WTC11 (cell line): ENCODE measurements at regions not wholly inside any gene's neighbourhood (a gene's known extent, or its start where the extent isn't known, plus 50 kb on each side); places are given as distances from the start of the nearest gene placed in this dataset.

Experiments used
- ATAC-seq: fragments of 200-7000 bp; cut with Tn5 transposase; 2 replicates; pipeline ENCODE4 v1.10.0; 2021; ENCODE audit warnings: mild to moderate bottlenecking, moderate library complexity
- CTCF ChIA-PET: fragments of 300-600 bp; sonication (Branson Sonifier 250); formaldehyde crosslinking; loops from one replicate; lab custom pipeline; 2021; ENCODE audit warnings: antibody characterized with exemption; lab: Charles Lee
- POLR2A ChIA-PET: fragments of 350-600 bp; sonication (Branson Sonifier 250); formaldehyde crosslinking; loops from one replicate; lab custom pipeline; 2021; ENCODE audit warnings: antibody characterized with exemption; lab: Charles Lee
- DNase-seq: peaks from one replicate; pipeline ENCODE4 v3.0.0; 2021; ENCODE audit warnings: low spot score
- H3K27ac Mint-ChIP-seq: 2 replicates; pipeline ENCODE4 v1.8.0; 2021; ENCODE audit warnings: mixed read lengths
- H3K27me3 Mint-ChIP-seq: 2 replicates; pipeline ENCODE4 v1.8.0; 2021; ENCODE audit warnings: low read depth, mild to moderate bottlenecking, moderate library complexity, mixed read lengths
- H3K36me3 Mint-ChIP-seq: 2 replicates; pipeline ENCODE4 v1.8.0; 2021; ENCODE audit warnings: mixed read lengths
- H3K4me1 Mint-ChIP-seq: 2 replicates; pipeline ENCODE4 v1.8.0; 2022; ENCODE audit warnings: mixed read lengths
- H3K4me3 Mint-ChIP-seq: 2 replicates; pipeline ENCODE4 v1.8.0; 2021; ENCODE audit warnings: mild to moderate bottlenecking, moderate library complexity, mixed read lengths
- H3K9me3 Mint-ChIP-seq: 2 replicates; pipeline ENCODE4 v1.8.0; 2021; ENCODE audit warnings: mixed read lengths
- CREM ChIP-seq: sonication (generic); formaldehyde crosslinking; IDR thresholded peaks from 2 replicates; pipeline ENCODE4 v1.8.1; 2022; ENCODE audit warnings: mild to moderate bottlenecking, missing genetic modification reagents, moderate library complexity
- ELF4 ChIP-seq: sonication (generic); formaldehyde crosslinking; IDR thresholded peaks from 2 replicates; pipeline ENCODE4 v1.8.1; 2022; ENCODE audit warnings: low read depth, mild to moderate bottlenecking, moderate library complexity, missing genetic modification reagents
- EMX1 ChIP-seq: fragments of 250-450 bp; sonication (Bioruptor Pico); IDR thresholded peaks from 2 replicates; pipeline ENCODE4 v1.8.0; 2021; ENCODE audit warnings: mild to moderate bottlenecking
- FOXK1 ChIP-seq: sonication (generic); formaldehyde crosslinking; IDR thresholded peaks from 2 replicates; pipeline ENCODE4 v1.8.0; 2022; ENCODE audit warnings: mild to moderate bottlenecking, moderate library complexity, missing genetic modification reagents
- FOXP1 ChIP-seq: sonication (generic); formaldehyde crosslinking; IDR thresholded peaks from 2 replicates; pipeline ENCODE4 v1.8.0; 2022; ENCODE audit warnings: missing genetic modification reagents, mild to moderate bottlenecking, moderate library complexity, borderline replicate concordance
- GABPB1 ChIP-seq: sonication (generic); formaldehyde crosslinking; IDR thresholded peaks from 2 replicates; pipeline ENCODE4 v1.8.1; 2023; ENCODE audit warnings: mild to moderate bottlenecking, missing genetic modification reagents
- GTF2I ChIP-seq: fragments of 250-450 bp; sonication (Bioruptor Pico); conservative IDR thresholded peaks from 2 replicates; pipeline ENCODE4 v1.4.0; 2021; ENCODE audit warnings: mild to moderate bottlenecking
- IRF2 ChIP-seq: sonication (generic); formaldehyde crosslinking; IDR thresholded peaks from 2 replicates; pipeline ENCODE4 v1.8.0; 2022; ENCODE audit warnings: low read depth, missing genetic modification reagents, borderline replicate concordance
- JUN ChIP-seq: sonication (generic); formaldehyde crosslinking; IDR thresholded peaks from 2 replicates; pipeline ENCODE4 v1.8.0; 2023; ENCODE audit warnings: mild to moderate bottlenecking, missing genetic modification reagents
- NFYB ChIP-seq: sonication (generic); formaldehyde crosslinking; conservative IDR thresholded peaks from 2 replicates; pipeline ENCODE4 v1.8.0; 2022; ENCODE audit warnings: low read depth, missing genetic modification reagents
- NR1H2 ChIP-seq: sonication (generic); formaldehyde crosslinking; IDR thresholded peaks from 2 replicates; pipeline ENCODE4 v1.9.0; 2021; ENCODE audit warnings: mild to moderate bottlenecking, moderate library complexity, missing genetic modification reagents
- RORB ChIP-seq: fragments of 250-450 bp; sonication (Bioruptor Pico); IDR thresholded peaks from 2 replicates; pipeline ENCODE4 v1.9.0; 2021; ENCODE audit warnings: mild to moderate bottlenecking
- TCF7 ChIP-seq: sonication (generic); formaldehyde crosslinking; IDR thresholded peaks from 2 replicates; pipeline ENCODE4 v1.8.0; 2022; ENCODE audit warnings: mild to moderate bottlenecking, low read depth, missing genetic modification reagents, moderate library complexity
- TEAD1 ChIP-seq: sonication (generic); formaldehyde crosslinking; IDR thresholded peaks from 2 replicates; pipeline ENCODE4 v1.8.0; 2022; ENCODE audit warnings: mild to moderate bottlenecking, missing genetic modification reagents
- TP53 ChIP-seq: sonication (generic); formaldehyde crosslinking; IDR thresholded peaks from 2 replicates; pipeline ENCODE4 v1.8.1; 2023; ENCODE audit warnings: mild to moderate bottlenecking, missing genetic modification reagents
- ZNF121 ChIP-seq: sonication (generic); formaldehyde crosslinking; IDR thresholded peaks from 2 replicates; pipeline ENCODE4 v1.8.0; 2023; ENCODE audit warnings: missing genetic modification reagents
- ZNF317 ChIP-seq: sonication (generic); formaldehyde crosslinking; IDR thresholded peaks from 2 replicates; pipeline ENCODE4 v1.8.1; 2023; ENCODE audit warnings: low read depth, mild to moderate bottlenecking, moderate library complexity, missing genetic modification reagents, borderline replicate concordance
- TF ChIP-seq, protein P1 (sequence below): sonication (generic); formaldehyde crosslinking; IDR thresholded peaks from 2 replicates; pipeline ENCODE4 v1.8.1; 2022; ENCODE audit warnings: mild to moderate bottlenecking, missing genetic modification reagents, moderate library complexity, borderline replicate concordance
- TF ChIP-seq, protein P2 (sequence below): sonication (generic); formaldehyde crosslinking; IDR thresholded peaks from 2 replicates; pipeline ENCODE4 v1.8.1; 2022; ENCODE audit warnings: low read depth, mild to moderate bottlenecking, moderate library complexity, missing genetic modification reagents, borderline replicate concordance
- TF ChIP-seq, protein P3 (sequence below): fragments of 250-450 bp; sonication (Bioruptor Pico); IDR thresholded peaks from 2 replicates; pipeline ENCODE4 v2.1.2; 2022; ENCODE audit warnings: mild to moderate bottlenecking, moderate library complexity
- TF ChIP-seq, protein P4 (sequence below): sonication (generic); formaldehyde crosslinking; IDR thresholded peaks from 2 replicates; pipeline ENCODE4 v1.8.1; 2023; ENCODE audit warnings: mild to moderate bottlenecking, missing genetic modification reagents
- TF ChIP-seq, protein P5 (sequence below): fragments of 200-600 bp; IDR thresholded peaks from 2 replicates; pipeline ENCODE4 v1.8.0; 2022; ENCODE audit warnings: antibody characterized with exemption
- TF ChIP-seq, protein P6 (sequence below): sonication (generic); formaldehyde crosslinking; conservative IDR thresholded peaks from 2 replicates; pipeline ENCODE4 v1.8.1; 2023; ENCODE audit warnings: mild to moderate bottlenecking, low read depth, missing genetic modification reagents, moderate library complexity
- TF ChIP-seq, protein P7 (sequence below): sonication (generic); formaldehyde crosslinking; IDR thresholded peaks from 2 replicates; pipeline ENCODE4 v1.8.0; 2022; ENCODE audit warnings: mild to moderate bottlenecking, missing genetic modification reagents
- TF ChIP-seq, protein P8 (sequence below): sonication (generic); formaldehyde crosslinking; conservative IDR thresholded peaks from 2 replicates; pipeline ENCODE4 v1.8.1; 2022; ENCODE audit warnings: mild to moderate bottlenecking, missing genetic modification reagents

DNA sequence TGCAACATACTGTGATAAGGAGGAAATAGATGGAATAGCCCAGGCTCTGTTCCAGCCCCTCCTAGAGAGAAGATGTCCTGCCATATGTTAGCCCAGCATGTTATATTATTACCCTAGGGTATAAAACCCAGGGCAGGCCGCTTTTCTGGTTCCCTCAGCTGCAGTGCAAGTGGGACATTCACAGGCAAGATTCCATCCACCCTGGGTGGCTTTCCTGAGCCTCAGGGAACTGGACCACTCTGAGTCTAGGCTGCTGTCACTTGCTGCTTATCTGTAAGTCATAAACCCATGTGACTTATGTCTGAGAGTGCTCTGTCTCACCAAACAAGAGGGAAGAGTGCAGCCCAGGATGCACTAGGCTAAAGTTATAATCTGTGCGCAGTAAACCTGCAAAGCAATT is 413.2 kb downstream of the MZT1 start:
- DNase-seq, result no peak
- H3K9me3 Mint-ChIP-seq, result no peaks in the 10 kb centered on the region
- H3K4me1 Mint-ChIP-seq, result peaks cover 16% of the 10 kb centered on the region
- ChIA-PET CTCF (no interaction called here), POLR2A (no interaction called here)
- H3K27me3 Mint-ChIP-seq, result no peaks in the 10 kb centered on the region; the same call in 1 of the 2 replicates
- H3K36me3 Mint-ChIP-seq, result no peaks in the 10 kb centered on the region
- H3K27ac Mint-ChIP-seq, result no peak overlapping the region
- ATAC-seq, result no peak
- H3K4me3 Mint-ChIP-seq, result no peak overlapping the region
- TF ChIP-seq ELF4 (CRISPR knock-in tag), result no peak
- TF ChIP-seq NFYB (CRISPR knock-in tag), result no peak
- no peak for TF ChIP-seq ZNF121 (CRISPR knock-in tag)
- TF ChIP-seq, protein P1, sequence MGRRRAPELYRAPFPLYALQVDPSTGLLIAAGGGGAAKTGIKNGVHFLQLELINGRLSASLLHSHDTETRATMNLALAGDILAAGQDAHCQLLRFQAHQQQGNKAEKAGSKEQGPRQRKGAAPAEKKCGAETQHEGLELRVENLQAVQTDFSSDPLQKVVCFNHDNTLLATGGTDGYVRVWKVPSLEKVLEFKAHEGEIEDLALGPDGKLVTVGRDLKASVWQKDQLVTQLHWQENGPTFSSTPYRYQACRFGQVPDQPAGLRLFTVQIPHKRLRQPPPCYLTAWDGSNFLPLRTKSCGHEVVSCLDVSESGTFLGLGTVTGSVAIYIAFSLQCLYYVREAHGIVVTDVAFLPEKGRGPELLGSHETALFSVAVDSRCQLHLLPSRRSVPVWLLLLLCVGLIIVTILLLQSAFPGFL (CRISPR knock-in tag), result no peak
- TF ChIP-seq GABPB1, result no peak
- TF ChIP-seq, protein P2, sequence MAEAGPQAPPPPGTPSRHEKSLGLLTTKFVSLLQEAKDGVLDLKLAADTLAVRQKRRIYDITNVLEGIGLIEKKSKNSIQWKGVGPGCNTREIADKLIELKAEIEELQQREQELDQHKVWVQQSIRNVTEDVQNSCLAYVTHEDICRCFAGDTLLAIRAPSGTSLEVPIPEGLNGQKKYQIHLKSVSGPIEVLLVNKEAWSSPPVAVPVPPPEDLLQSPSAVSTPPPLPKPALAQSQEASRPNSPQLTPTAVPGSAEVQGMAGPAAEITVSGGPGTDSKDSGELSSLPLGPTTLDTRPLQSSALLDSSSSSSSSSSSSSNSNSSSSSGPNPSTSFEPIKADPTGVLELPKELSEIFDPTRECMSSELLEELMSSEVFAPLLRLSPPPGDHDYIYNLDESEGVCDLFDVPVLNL (CRISPR knock-in tag), result no peak
- TF ChIP-seq, protein P3, sequence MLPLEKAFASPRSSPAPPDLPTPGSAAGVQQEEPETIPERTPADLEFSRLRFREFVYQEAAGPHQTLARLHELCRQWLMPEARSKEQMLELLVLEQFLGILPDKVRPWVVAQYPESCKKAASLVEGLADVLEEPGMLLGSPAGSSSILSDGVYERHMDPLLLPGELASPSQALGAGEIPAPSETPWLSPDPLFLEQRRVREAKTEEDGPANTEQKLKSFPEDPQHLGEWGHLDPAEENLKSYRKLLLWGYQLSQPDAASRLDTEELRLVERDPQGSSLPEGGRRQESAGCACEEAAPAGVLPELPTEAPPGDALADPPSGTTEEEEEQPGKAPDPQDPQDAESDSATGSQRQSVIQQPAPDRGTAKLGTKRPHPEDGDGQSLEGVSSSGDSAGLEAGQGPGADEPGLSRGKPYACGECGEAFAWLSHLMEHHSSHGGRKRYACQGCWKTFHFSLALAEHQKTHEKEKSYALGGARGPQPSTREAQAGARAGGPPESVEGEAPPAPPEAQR (CRISPR knock-in tag), result no peak
- no peak for TF ChIP-seq JUN (CRISPR knock-in tag)
- TF ChIP-seq, protein P4, sequence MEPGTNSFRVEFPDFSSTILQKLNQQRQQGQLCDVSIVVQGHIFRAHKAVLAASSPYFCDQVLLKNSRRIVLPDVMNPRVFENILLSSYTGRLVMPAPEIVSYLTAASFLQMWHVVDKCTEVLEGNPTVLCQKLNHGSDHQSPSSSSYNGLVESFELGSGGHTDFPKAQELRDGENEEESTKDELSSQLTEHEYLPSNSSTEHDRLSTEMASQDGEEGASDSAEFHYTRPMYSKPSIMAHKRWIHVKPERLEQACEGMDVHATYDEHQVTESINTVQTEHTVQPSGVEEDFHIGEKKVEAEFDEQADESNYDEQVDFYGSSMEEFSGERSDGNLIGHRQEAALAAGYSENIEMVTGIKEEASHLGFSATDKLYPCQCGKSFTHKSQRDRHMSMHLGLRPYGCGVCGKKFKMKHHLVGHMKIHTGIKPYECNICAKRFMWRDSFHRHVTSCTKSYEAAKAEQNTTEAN (CRISPR knock-in tag), result no peak
- TF ChIP-seq, protein P5, sequence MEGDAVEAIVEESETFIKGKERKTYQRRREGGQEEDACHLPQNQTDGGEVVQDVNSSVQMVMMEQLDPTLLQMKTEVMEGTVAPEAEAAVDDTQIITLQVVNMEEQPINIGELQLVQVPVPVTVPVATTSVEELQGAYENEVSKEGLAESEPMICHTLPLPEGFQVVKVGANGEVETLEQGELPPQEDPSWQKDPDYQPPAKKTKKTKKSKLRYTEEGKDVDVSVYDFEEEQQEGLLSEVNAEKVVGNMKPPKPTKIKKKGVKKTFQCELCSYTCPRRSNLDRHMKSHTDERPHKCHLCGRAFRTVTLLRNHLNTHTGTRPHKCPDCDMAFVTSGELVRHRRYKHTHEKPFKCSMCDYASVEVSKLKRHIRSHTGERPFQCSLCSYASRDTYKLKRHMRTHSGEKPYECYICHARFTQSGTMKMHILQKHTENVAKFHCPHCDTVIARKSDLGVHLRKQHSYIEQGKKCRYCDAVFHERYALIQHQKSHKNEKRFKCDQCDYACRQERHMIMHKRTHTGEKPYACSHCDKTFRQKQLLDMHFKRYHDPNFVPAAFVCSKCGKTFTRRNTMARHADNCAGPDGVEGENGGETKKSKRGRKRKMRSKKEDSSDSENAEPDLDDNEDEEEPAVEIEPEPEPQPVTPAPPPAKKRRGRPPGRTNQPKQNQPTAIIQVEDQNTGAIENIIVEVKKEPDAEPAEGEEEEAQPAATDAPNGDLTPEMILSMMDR, result no peak
- no peak for TF ChIP-seq ZNF317 (CRISPR knock-in tag)
- TF ChIP-seq, protein P6, sequence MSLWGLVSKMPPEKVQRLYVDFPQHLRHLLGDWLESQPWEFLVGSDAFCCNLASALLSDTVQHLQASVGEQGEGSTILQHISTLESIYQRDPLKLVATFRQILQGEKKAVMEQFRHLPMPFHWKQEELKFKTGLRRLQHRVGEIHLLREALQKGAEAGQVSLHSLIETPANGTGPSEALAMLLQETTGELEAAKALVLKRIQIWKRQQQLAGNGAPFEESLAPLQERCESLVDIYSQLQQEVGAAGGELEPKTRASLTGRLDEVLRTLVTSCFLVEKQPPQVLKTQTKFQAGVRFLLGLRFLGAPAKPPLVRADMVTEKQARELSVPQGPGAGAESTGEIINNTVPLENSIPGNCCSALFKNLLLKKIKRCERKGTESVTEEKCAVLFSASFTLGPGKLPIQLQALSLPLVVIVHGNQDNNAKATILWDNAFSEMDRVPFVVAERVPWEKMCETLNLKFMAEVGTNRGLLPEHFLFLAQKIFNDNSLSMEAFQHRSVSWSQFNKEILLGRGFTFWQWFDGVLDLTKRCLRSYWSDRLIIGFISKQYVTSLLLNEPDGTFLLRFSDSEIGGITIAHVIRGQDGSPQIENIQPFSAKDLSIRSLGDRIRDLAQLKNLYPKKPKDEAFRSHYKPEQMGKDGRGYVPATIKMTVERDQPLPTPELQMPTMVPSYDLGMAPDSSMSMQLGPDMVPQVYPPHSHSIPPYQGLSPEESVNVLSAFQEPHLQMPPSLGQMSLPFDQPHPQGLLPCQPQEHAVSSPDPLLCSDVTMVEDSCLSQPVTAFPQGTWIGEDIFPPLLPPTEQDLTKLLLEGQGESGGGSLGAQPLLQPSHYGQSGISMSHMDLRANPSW (CRISPR knock-in tag), result no peak

DNA sequence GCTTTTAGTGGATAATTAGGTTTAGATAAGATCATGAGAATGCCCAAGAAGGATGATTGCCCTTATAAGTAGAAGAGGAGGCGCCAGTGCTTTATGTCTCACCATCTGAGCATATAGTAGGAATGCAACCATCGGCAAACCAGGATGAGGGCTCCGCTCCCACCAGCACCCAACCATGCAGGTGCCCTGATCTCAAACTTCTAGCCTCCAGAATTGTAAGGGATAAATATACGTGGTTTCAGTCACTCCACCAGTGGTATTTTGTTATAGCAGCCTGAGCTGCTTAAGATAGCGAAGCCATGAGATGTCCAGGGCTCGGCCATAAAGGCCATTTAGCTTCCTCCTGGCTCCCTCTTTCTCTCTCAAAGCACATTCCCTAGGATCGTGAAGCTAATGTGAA is 413.9 kb downstream of the MZT1 start:
- H3K36me3 Mint-ChIP-seq, result no peaks in the 10 kb centered on the region
- H3K27me3 Mint-ChIP-seq, result no peaks in the 10 kb centered on the region; the same call in 1 of the 2 replicates
- peaks cover 10% of the 10 kb centered on the region for H3K4me1 Mint-ChIP-seq
- ChIA-PET POLR2A (no interaction called here), CTCF (no interaction called here)
- no peak overlapping the region for H3K27ac Mint-ChIP-seq
- no peaks in the 10 kb centered on the region for H3K9me3 Mint-ChIP-seq
- no peak for DNase-seq
- ATAC-seq, result no peak
- no peak overlapping the region for H3K4me3 Mint-ChIP-seq
- TF ChIP-seq FOXP1 (CRISPR knock-in tag) (no peak), TEAD1 (CRISPR knock-in tag) (no peak), TCF7 (CRISPR knock-in tag) (no peak), CREM (CRISPR knock-in tag) (no peak), EMX1 (no peak), NR1H2 (CRISPR knock-in tag) (no peak), IRF2 (CRISPR knock-in tag) (no peak), RORB (CRISPR knock-in tag) (no peak), GTF2I (CRISPR knock-in tag) (no peak), FOXK1 (no peak), TP53 (no peak), ZNF121 (CRISPR knock-in tag) (no peak)
- TF ChIP-seq, protein P4 (CRISPR knock-in tag), result no peak
- TF ChIP-seq, protein P7, sequence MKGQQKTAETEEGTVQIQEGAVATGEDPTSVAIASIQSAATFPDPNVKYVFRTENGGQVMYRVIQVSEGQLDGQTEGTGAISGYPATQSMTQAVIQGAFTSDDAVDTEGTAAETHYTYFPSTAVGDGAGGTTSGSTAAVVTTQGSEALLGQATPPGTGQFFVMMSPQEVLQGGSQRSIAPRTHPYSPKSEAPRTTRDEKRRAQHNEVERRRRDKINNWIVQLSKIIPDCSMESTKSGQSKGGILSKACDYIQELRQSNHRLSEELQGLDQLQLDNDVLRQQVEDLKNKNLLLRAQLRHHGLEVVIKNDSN (CRISPR knock-in tag), result no peak
- TF ChIP-seq, protein P8, sequence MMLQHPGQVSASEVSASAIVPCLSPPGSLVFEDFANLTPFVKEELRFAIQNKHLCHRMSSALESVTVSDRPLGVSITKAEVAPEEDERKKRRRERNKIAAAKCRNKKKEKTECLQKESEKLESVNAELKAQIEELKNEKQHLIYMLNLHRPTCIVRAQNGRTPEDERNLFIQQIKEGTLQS, result no peak
